PFSK-1 (cell line): ENCODE measurements at regions not wholly inside any gene's neighbourhood (a gene's known extent, or its start where the extent isn't known, plus 50 kb on each side); places are given as distances from the start of the nearest gene placed in this dataset.

Experiments
- FOXP2 ChIP-seq: optimal IDR thresholded peaks from 2 replicates; pipeline ENCODE3; 2011; ENCODE audit warnings: borderline replicate concordance, control low read depth, inconsistent platforms; ENCODE audit not compliant: insufficient read depth; ENCODE audit errors: extremely low read length, extremely low read depth
- POLR2AphosphoS5 ChIP-seq: IDR thresholded peaks from 2 replicates; pipeline ENCODE4 v1.6.1; 2012; ENCODE audit warnings: low read depth, mild to moderate bottlenecking, control low read depth, low read length, moderate library complexity
- REST ChIP-seq, 2 experiments: IDR thresholded peaks; 2 replicates each; pipeline versions ENCODE4 v1.6.1 to v1.8.0; 2011 to 2012; ENCODE audit warnings: low read depth in 2 of 2, low read length in 2 of 2, control low read depth in 1 of 2, inconsistent platforms in 1 of 2, mild to moderate bottlenecking in 1 of 2, moderate library complexity in 1 of 2; ENCODE audit not compliant: insufficient read depth in 1 of 2
- SIN3A ChIP-seq: IDR thresholded peaks from 2 replicates; pipeline ENCODE4 v1.6.1; 2012; ENCODE audit warnings: mild to moderate bottlenecking, low read length, moderate library complexity, borderline replicate concordance; ENCODE audit not compliant: insufficient read depth
- TAF1 ChIP-seq: IDR thresholded peaks from 2 replicates; pipeline ENCODE4 v1.6.1; 2012; ENCODE audit warnings: low read length, control low read depth, borderline replicate concordance; ENCODE audit not compliant: insufficient read depth

- TF ChIP-seq TAF1 (no peak), POLR2AphosphoS5 (no peak), REST (IDR thresholded peaks at IDR 0.05; ENCODE audit: insufficient read depth in 1 of 2, low read depth in 2 of 2, low read length in 2 of 2) (no peak), SIN3A (no peak), FOXP2 (no peak)
Observed at GRCh38 chr6:20263059-20263458, 50.8 kb upstream of the MBOAT1 start.
